Stimulated activated CD4-positive, alpha-beta T cell treated with anti-CD3 and anti-CD28 coated beads, TNF-alpha, amount 100 ng/mL, for 48 hours (primary cell): ENCODE measurements at regions not wholly inside any gene's neighbourhood (a gene's known extent, or its start where the extent isn't known, plus 50 kb on each side); places are given as distances from the start of the nearest gene placed in this dataset.

Experiments used
- DNase-seq, 3 donors: peaks; one replicate each; pipeline ENCODE4 v3.0.0-alpha.2; 2020; ENCODE audit warnings: low read depth in 3 of 3

DNA sequence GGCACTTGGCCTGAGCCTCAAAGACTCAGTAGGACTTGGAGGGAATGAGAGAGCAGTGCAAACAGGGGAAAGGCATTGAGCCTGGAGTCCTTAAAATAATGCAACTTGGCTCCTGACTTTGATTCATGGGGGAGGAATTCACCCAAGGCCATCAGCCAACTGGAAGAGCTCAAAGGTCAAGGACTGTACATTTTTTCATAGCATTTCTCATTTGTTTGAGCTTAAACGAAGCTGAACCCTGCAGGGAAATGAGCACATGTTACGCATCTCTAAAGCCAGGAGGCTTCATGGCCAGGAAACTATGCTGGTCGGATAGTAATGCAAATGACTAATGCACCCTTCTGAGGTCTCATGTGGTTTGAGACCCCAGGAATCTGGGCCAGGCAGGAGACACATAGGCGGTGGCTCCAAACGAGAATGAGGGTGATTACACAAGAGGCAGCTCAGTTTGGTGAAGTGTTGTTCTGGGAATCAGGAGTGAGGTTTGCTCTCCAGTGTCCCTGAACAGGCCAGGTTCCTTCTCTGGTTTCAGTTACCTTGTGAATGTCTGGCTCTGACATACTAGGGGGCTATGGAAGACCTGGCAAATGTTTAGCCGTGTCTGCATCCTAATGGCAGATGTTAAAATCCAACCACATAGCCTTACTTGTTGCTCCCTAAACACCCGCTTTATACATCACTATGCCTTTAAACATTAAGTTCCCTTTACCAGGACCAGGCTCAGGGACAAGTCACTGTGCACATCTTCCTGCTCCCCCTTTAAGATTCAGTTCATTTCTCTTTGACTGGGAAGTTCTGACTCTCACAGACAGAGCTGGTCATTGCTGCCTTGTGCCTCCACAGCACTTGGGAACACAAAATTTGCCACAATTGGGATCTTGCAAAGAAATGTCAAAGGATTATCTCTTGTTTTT, 503.9 kb upstream of the USP24 start:
- no peak for DNase-seq

DNA sequence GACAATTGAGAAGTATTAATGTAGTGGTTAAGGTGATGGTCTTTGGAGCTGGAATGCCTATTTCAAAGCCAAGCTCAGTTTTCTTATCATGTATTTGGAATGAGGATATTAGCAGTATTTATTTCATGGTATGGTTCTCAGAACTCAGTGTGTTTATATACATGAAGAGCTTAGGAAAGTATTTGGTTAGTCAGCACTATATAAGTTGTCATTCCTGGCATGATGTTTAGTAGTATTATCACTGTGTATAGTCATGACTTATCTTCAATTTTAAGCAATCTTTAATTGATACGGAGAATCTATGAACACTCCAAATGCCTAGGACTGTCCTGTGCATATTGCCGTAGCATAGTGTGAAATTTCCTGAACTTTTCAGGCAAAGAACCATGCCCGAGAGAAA, 501.9 kb upstream of the USP24 start:
- DNase-seq, result no peak

DNA sequence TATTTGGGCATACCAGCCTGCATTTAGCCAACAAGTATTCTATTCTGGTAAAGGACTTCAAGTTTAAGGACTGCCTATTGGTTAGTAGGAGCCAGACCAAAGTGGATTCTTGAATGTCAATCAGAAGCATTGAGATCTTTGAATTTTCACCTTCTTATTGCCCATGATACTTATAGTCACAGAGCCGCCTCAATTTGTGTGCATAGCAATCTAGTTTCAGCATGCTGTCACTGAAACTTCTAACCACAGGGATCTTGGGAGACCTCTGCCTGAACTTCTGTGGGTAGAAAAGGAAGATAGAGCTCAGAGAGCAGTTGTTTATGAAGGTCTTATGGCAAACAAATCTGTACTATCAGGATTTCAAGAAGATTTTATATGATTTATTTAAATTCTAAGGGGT, 501.4 kb upstream of the USP24 start:
- DNase-seq, result no peak

DNA sequence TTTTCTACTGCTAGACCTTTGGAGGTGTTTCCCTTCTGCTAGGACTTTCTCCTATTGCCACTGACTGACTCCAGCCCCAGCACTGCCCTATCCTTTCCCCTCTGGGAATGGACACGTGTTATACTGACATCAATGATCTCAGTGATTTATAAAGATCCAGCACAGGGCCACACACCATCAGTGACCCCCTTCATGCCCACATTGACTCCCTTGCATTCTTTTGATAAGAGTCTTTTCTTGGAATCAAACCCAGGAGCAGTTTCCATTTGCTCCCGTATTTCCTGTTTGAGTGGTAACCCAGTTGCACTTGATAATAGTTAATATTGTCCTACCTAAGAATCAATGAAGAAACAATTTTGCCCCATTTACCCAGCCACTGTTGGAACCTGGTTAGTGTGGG, 501.0 kb upstream of the USP24 start:
- no peak for DNase-seq

DNA sequence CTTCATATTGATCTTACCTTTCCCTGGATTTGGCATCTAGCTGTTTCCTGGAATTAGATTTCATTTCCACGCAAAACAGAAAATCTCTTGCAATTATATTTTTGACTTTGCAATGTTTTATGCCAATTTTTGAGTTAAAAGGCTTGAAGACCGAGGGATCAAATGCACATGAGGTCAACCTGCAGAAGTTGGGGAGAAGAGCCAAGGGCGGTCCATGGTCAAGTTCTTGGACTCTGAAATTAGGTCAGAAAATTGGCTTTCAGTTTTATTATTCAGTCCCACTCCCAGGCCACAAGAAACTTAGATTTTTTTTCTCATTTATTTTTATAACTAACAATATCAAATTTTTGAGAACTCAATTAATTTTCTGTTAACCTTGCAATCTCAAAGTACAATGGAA, 499.1 kb upstream of the USP24 start:
- DNase-seq, result no peak

GRCh38 chr1:55713516-55713915, 498.4 kb upstream of the USP24 start:
- no peak for DNase-seq

- no peak for DNase-seq
These were observed 497.0 kb upstream of the USP24 start for GRCh38 chr1:55712148-55712547.

- no peak for DNase-seq
These were observed 493.6 kb upstream of the USP24 start for GRCh38 chr1:55708781-55709180.

GRCh38 chr1:55707846-55708245, 492.7 kb upstream of the USP24 start:
- DNase-seq, result no peak

DNA sequence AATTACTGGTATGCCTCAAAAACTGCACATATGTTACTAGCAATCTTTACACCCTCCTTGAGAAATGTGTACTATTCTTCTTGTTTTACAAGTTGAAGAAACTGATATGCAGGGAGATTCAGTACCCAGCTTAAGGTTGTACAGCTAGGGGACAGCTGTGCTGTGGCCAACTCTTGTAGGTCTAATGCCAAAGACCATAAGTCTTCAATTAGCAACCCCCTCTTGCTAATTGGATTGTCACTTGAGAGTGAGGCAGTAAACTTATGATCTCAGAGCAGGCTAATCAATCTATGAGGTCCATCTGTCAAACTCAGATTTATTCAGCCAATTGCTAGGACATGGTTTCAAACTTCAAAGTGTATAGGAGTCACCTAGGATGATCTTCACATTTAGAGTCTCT, 492.0 kb upstream of the USP24 start:
- DNase-seq, result no peak

GRCh38 chr1:55706397-55706796, 491.2 kb upstream of the USP24 start:
- no peak for DNase-seq

GRCh38 chr1:55703726-55704363, 488.7 kb upstream of the USP24 start:
- no peak for DNase-seq

GRCh38 chr1:55702064-55702463, 486.9 kb upstream of the USP24 start:
- DNase-seq, result no peak

DNA sequence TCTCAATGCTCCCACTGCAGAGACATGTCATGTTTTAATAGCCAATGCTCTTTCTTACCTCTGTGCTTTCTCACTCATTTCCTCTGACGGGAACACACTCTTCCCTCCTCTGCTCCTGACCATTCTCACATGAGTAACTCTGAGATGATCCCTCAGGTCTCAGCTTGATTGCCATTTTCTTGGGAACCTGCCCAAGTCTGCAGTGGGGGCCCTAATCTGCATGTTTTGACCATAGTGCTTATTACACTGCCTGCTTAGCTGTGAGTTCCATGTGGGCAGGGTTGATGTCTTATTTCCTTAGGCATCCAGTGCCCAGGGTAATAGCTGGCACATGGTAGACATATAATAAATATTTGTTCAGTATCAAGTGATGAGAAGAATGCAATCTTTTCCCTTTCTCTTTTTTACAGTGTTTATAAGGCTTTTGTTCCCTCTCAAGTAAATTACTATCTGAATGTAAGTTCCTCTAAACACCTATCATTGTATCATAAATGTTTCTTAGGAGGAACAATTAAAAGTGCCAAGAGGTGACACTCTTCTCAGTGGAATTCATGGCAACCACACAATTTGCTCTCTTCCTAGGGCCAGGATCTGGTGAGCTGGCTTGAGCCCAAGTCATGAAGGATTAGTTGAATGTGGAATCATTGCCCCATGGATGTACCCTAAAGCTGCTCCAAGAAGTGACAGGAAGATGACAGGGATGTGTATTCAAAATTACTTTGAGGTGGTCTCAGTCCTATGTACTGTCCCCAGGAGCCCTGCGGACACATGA, 485.4 kb upstream of the USP24 start:
- DNase-seq, result no peak

GRCh38 chr1:55699228-55699627, 484.1 kb upstream of the USP24 start:
- no peak for DNase-seq

GRCh38 chr1:55697997-55698535, 482.9 kb upstream of the USP24 start:
- no peak for DNase-seq

GRCh38 chr1:55696891-55697290, 481.7 kb upstream of the USP24 start:
- DNase-seq, result no peak

- DNase-seq, result no peak
These were observed 481.1 kb upstream of the USP24 start for GRCh38 chr1:55696181-55696754.

GRCh38 chr1:55695552-55695951, 480.4 kb upstream of the USP24 start:
- no peak for DNase-seq

DNA sequence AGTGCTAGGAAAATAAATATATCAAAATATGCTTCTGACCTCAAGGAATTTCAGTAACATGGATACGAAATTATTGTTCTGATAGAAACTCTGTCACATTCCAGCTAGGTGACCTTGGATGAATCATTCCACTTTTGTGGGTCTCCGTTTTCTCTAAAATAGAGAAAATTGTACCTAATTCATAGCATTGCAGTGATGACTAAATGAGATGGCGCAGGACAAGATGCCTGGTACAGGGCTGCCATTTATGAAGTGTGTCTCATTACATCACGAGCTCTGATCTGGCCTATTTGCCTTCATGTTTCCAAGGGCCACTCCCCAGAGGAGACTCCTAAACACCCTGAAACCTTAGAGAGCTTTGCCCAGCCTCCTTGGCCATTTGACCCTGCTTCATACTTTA, 480.0 kb upstream of the USP24 start:
- no peak for DNase-seq

DNA sequence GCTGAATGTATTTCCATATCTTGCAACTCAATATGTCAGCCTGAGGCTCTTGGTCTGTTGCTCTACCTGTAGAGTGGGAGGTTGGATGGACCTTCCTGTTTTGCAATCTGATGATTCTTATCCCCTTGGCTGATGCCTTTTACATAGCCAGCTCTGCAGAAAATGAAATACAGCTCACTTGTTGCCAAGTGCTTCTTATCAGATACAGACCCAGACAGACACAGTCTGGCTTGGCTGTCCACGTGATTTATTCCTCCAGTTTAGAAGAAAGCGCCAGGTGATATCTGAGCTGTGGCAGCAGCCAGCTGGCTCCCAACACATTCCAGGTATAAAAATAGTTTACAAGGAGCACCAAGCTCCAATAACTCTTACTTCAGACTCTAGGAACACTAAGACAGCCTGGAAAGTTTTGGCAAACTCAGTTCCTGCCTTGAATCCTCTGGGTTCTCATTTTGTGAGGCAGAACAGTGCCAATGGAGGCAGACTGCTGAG, 479.2 kb upstream of the USP24 start:
- no peak for DNase-seq

DNA sequence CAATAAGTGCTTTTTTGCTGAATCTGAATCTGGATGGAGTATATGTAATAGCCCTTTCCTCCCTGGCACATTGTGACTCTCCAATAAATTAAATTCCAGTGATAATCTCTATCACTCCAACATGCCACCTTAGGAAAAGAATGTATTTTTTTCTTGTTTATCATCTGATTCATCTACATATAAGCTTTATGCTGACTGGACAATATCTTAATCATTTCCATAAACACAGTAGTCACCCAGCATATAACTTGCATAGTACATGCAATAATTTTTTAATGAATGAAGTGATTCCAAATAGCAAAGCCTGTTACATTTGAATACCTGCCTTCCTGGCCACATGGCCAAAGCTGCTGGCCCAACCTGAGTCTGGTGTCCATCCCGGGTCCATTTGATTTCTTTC, 477.6 kb upstream of the USP24 start:
- no peak for DNase-seq
